ENCODE measurements at regions not wholly inside any gene's neighbourhood (a gene's known extent, or its start where the extent isn't known, plus 50 kb on each side); places are given as distances from the start of the nearest gene placed in this dataset.
A peak's percentile ranks its signal among the peaks of the same experiment; 100 is the strongest.
"Not testable (repeated sequence)": the region's sequence is repeated elsewhere in the genome, so short reads cannot be mapped to it uniquely, and the experiment has no call there.

DNA sequence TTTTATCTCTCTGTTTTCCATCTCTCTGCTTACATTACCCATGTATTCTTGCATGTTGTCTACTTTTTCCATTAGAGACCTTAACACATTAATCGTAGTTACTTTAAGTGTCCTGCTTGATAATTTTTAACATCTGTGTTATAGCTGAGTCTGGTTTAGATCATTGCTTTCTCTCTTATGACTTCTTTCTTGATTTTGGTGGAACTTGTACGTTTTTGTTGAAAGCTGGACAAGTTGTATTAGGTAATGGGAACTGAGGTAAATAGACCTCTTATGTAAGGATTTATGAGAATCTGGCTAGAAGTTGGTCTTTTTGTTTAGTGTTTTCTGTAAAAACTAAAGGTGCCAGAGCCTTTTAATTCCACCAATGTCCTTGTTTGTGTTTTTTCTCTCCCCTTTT lies 100.8 kb upstream of the LYZL2 start:
- no peak for DNase-seq (ENCODE audit: low read depth)
- Histone ChIP-seq H3K27me3 (ENCODE audit: control insufficient read depth, insufficient read depth, low read length) (no peaks in the 10 kb centered on the region), H3K36me3 (ENCODE audit: control insufficient read depth, insufficient read depth, low read length) (no peaks in the 10 kb centered on the region), H3K4me3 (ENCODE audit: low read depth, low read length) (no peak overlapping the region)
- TF ChIP-seq, protein P1, sequence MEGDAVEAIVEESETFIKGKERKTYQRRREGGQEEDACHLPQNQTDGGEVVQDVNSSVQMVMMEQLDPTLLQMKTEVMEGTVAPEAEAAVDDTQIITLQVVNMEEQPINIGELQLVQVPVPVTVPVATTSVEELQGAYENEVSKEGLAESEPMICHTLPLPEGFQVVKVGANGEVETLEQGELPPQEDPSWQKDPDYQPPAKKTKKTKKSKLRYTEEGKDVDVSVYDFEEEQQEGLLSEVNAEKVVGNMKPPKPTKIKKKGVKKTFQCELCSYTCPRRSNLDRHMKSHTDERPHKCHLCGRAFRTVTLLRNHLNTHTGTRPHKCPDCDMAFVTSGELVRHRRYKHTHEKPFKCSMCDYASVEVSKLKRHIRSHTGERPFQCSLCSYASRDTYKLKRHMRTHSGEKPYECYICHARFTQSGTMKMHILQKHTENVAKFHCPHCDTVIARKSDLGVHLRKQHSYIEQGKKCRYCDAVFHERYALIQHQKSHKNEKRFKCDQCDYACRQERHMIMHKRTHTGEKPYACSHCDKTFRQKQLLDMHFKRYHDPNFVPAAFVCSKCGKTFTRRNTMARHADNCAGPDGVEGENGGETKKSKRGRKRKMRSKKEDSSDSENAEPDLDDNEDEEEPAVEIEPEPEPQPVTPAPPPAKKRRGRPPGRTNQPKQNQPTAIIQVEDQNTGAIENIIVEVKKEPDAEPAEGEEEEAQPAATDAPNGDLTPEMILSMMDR (IDR thresholded peaks at IDR 0.05; ENCODE audit: insufficient read depth, low read length, poor library complexity, severe bottlenecking), result no peak

DNA sequence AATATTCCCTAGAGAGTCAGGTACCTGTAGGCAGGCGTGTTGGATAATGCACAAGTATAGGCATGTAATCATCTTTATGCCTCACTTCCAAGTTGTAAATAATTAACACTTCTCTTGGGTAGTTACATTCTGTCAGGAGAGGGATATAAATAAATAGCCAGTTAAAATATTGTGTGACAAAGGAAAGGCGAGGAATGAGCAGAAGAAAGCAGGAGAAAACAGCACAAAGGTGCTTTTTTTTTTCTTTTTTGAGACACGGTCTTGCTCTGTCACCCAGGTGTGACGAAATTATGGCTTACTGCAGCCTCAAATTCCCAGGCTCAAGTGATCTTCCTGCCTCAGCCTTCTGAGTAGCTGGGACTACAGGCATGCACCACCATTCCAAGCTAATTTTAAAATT lies 99.2 kb upstream of the LYZL2 start:
- DNase-seq (ENCODE audit: low read depth), result no peak
- TF ChIP-seq, protein P1 (IDR thresholded peaks at IDR 0.05; ENCODE audit: insufficient read depth, low read length, poor library complexity, severe bottlenecking), result no peak
- no peak overlapping the region for H3K4me3 ChIP-seq (ENCODE audit: low read depth, low read length)
- no peaks in the 10 kb centered on the region for H3K36me3 ChIP-seq (ENCODE audit: control insufficient read depth, insufficient read depth, low read length)
- H3K27me3 ChIP-seq (ENCODE audit: control insufficient read depth, insufficient read depth, low read length), result no peaks in the 10 kb centered on the region

DNA sequence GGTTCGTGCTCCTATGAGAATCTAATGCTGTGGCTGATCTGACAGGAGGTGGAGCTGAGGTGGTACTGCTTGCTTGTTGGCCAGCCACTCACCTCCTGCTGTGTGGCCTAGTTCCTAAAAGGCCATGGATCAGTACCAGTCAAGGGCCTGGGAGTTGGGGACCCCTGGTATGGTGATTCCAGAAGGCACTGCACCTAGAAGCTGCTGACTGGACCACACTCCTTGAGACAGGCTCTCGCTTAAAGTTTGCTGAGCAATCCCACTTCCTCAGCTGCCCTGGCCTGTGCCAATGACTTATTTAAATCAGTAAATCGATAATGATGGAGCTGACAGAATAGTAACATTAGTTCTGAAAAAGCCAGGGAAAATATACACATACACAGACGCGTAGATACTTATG lies 98.6 kb upstream of the LYZL2 start:
- DNase-seq (ENCODE audit: low read depth), result no peak
- H3K36me3 ChIP-seq (ENCODE audit: control insufficient read depth, insufficient read depth, low read length), result no peaks in the 10 kb centered on the region
- TF ChIP-seq, protein P1 (IDR thresholded peaks at IDR 0.05; ENCODE audit: insufficient read depth, low read length, poor library complexity, severe bottlenecking), result no peak
- H3K27me3 ChIP-seq (ENCODE audit: control insufficient read depth, insufficient read depth, low read length), result no peaks in the 10 kb centered on the region
- H3K4me3 ChIP-seq (ENCODE audit: low read depth, low read length), result no peak overlapping the region

DNA sequence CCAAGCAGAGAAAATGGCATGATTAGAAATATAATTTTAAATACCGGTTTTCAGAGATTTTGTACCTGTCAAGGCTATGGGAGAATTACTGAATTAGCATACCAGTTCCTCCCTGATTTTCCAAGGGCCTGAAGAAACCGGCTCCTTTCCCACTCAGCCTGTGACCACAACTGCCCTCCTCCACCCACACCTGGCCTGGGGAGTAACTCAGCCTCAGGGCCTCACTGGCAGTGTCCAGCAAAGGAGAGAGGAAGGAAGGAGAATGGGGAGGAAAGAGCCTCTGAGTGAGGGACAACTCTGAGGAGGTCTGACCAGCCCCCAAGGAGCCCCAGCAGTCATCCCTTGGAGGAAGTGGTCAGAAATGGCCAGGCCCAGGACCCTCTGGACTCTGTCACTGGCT lies 98.0 kb upstream of the LYZL2 start:
- no peak for DNase-seq (ENCODE audit: low read depth)
- TF ChIP-seq, protein P1 (IDR thresholded peaks at IDR 0.05; ENCODE audit: insufficient read depth, low read length, poor library complexity, severe bottlenecking), result no peak

DNA sequence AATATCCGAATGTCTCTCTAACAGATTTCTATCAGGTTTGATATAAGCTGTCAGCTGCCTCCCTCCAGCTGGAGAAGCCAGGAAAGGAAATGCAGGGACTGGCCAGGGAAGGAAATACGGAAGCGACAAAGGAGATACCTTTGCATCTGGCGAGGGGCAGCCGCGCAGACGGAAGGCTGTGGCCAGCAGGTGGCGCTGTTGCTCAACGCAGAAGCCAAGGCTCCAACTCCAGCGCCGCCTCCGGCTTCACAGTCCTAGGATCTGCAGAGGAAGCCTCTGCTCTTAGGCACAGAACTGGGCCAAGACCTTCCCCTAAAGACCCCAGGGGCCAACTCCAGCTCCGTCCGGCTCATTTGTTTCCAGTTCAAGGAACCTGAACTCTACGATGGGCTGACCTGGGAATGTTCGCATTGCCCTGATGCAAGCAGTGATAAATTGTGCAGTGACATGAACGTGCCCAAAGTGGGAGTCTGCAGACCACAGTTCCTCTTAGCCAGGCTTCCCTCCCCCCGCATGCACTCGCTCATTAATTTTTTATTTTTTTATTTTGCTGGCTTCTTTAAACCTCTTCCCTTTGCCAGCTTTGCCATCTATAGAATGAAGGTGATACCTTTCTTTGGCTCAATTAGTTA lies 97.3 kb upstream of the LYZL2 start:
- not testable (repeated sequence) for DNase-seq (ENCODE audit: low read depth)

More for the DNA sequence above, 98.0 kb upstream of the LYZL2 start:
- Histone ChIP-seq H3K27me3 (ENCODE audit: control insufficient read depth, insufficient read depth, low read length) (no peaks in the 10 kb centered on the region), H3K36me3 (ENCODE audit: control insufficient read depth, insufficient read depth, low read length) (no peaks in the 10 kb centered on the region), H3K4me3 (ENCODE audit: low read depth, low read length) (no peak overlapping the region)

More for the DNA sequence above, 97.3 kb upstream of the LYZL2 start:
- not testable (repeated sequence) for H3K4me3 ChIP-seq (ENCODE audit: low read depth, low read length); H3K36me3 ChIP-seq (ENCODE audit: control insufficient read depth, insufficient read depth, low read length); H3K27me3 ChIP-seq (ENCODE audit: control insufficient read depth, insufficient read depth, low read length)
- TF ChIP-seq, protein P1 (IDR thresholded peaks at IDR 0.05; ENCODE audit: insufficient read depth, low read length, poor library complexity, severe bottlenecking), result peak; percentile 69

Measured in kidney epithelial cell (primary cell).